PC-3 (cell line): ENCODE measurements at regions not wholly inside any gene's neighbourhood (a gene's known extent, or its start where the extent isn't known, plus 50 kb on each side); places are given as distances from the start of the nearest gene placed in this dataset.

Experiments
- ATAC-seq: fragments of 200-7000 bp; cut with Tn5 transposase; 2 replicates; pipeline ENCODE4 v1.9.1; 2020; ENCODE audit warnings: mild to moderate bottlenecking, moderate library complexity
- BruUV-seq: library from RNA; stranded (reverse); fragments of 400-500 nt; replicated peaks from 2 replicates; lab custom pipeline; 2021; lab: Mats Ljungman, UMichigan
- CTCF ChIA-PET: fragments of 300-600 bp; sonication (Branson Sonifier 250); formaldehyde crosslinking; loops from one replicate; lab custom pipeline; 2022; ENCODE audit warnings: antibody characterized with exemption; lab: Charles Lee
- POLR2A ChIA-PET: fragments of 300-600 bp; sonication (Branson Sonifier 250); formaldehyde crosslinking; loops from one replicate; lab custom pipeline; 2022; ENCODE audit warnings: antibody characterized with exemption; ENCODE audit not compliant: unreplicated experiment; lab: Charles Lee
- DNase-seq: peaks from one replicate; pipeline ENCODE4 v3.0.0-alpha.2; 2015
- H2AFZ ChIP-seq: fragments of 300-600 bp; sonication (generic); 2 replicates; pipeline ENCODE4 v1.6.0; 2016; ENCODE audit warnings: antibody characterized with exemption, low read length
- H3F3A ChIP-seq: fragments of 300-600 bp; sonication (generic); one replicate; pipeline ENCODE4 v1.6.0; 2017; ENCODE audit warnings: antibody characterized with exemption, low read length, control low read depth, mild to moderate bottlenecking; ENCODE audit not compliant: unreplicated experiment
- H3K27ac ChIP-seq: fragments of 300-600 bp; sonication (generic); 2 replicates; pipeline ENCODE4 v1.5.1; 2016; ENCODE audit warnings: mild to moderate bottlenecking, low read length
- H3K27me3 ChIP-seq: fragments of 300-600 bp; sonication (generic); 2 replicates; pipeline ENCODE4 v1.6.1; 2016; ENCODE audit warnings: low read length, mixed read lengths
- H3K36me3 ChIP-seq: fragments of 300-600 bp; sonication (generic); 2 replicates; pipeline ENCODE4 v1.6.1; 2016; ENCODE audit warnings: low read depth, mixed run types, low read length, mixed read lengths
- H3K4me1 ChIP-seq: fragments of 300-600 bp; sonication (generic); 2 replicates; pipeline ENCODE4 v1.5.1; 2016; ENCODE audit warnings: low read length; ENCODE audit not compliant: insufficient read depth
- H3K4me2 ChIP-seq: fragments of 300-600 bp; sonication (generic); 2 replicates; pipeline ENCODE4 v1.6.0; 2016; ENCODE audit warnings: low read length
- H3K4me3 ChIP-seq: fragments of 300-600 bp; sonication (generic); 2 replicates; pipeline ENCODE4 v1.5.1; 2016; ENCODE audit warnings: mild to moderate bottlenecking, low read length, mixed read lengths
- H3K79me2 ChIP-seq: fragments of 300-600 bp; sonication (generic); 2 replicates; pipeline ENCODE4 v1.6.1; 2017; ENCODE audit warnings: low read length, mixed read lengths
- H3K9ac ChIP-seq: fragments of 300-600 bp; sonication (generic); 2 replicates; pipeline ENCODE4 v1.6.0; 2016; ENCODE audit warnings: mild to moderate bottlenecking, low read length
- H3K9me2 ChIP-seq: fragments of 300-600 bp; sonication (generic); replicated peaks from 2 replicates; pipeline ENCODE4 v1.6.1; 2016; ENCODE audit warnings: mixed run types, low read length, mixed read lengths
- H3K9me3 ChIP-seq: fragments of 300-600 bp; sonication (generic); 2 replicates; pipeline ENCODE4 v1.6.1; 2016; ENCODE audit warnings: low read length, mixed read lengths
- H4K20me1 ChIP-seq: fragments of 300-600 bp; sonication (generic); 2 replicates; pipeline ENCODE4 v1.6.1; 2016; ENCODE audit warnings: low read length, mixed read lengths
- CTCF ChIP-seq: fragments of 300-600 bp; sonication (generic); conservative IDR thresholded peaks from 2 replicates; pipeline ENCODE4 v1.5.1; 2017; ENCODE audit warnings: antibody characterized with exemption, low read depth, mild to moderate bottlenecking, low read length
- EZH2 ChIP-seq: fragments of 300-600 bp; sonication (generic); IDR thresholded peaks from one replicate; pipeline ENCODE4 v1.6.1; 2017; ENCODE audit warnings: antibody characterized with exemption, mild to moderate bottlenecking, low read length; ENCODE audit not compliant: unreplicated experiment
- EZH2phosphoT487 ChIP-seq: fragments of 300-600 bp; sonication (generic); IDR thresholded peaks from 2 replicates; pipeline ENCODE4 v1.6.1; 2018; ENCODE audit warnings: mild to moderate bottlenecking, antibody characterized with exemption, low read length, borderline replicate concordance
- intact Hi-C: fragments of 100-400 bp; cut with micrococcal nuclease; formaldehyde crosslinking; loops from 2 replicates; pipeline ENCODE4 v1.9.0; 2023

- H3K9me3 ChIP-seq, result no peaks in the 10 kb centered on the region
- H3K9me2 ChIP-seq, result no peaks in the 10 kb centered on the region
- H3K36me3 ChIP-seq, result no peaks in the 10 kb centered on the region
- H4K20me1 ChIP-seq, result no peaks in the 10 kb centered on the region
- no peak for ATAC-seq
- H3K4me2 ChIP-seq, result no peak overlapping the region
- intact Hi-C loops, result no loop called here
- DNase-seq, result no peak
- H3F3A ChIP-seq, result no peaks in the 10 kb centered on the region
- H3K27me3 ChIP-seq, result peaks cover 15% of the 10 kb centered on the region; the same call in 1 of the 2 replicates
- no peaks in the 10 kb centered on the region for H3K4me1 ChIP-seq
- TF ChIP-seq EZH2 (no peak), EZH2phosphoT487 (no peak), CTCF (no peak)
- H3K27ac ChIP-seq, result no peak overlapping the region
- no TSS peak for BruUV-seq
- no peak overlapping the region for H2AFZ ChIP-seq
- POLR2A ChIA-PET, result no interaction called here
- H3K9ac ChIP-seq, result no peak overlapping the region
- CTCF ChIA-PET, result no interaction called here
- no peak overlapping the region for H3K4me3 ChIP-seq
- H3K79me2 ChIP-seq, result no peaks in the 10 kb centered on the region
Measured at GRCh38 chr5:135697959-135698345, 119.2 kb upstream of the CXCL14 start.

- Histone ChIP-seq H3K4me3 (no peak overlapping the region), H3K27me3 (peaks cover 20% of the 10 kb centered on the region), H2AFZ (no peak overlapping the region), H4K20me1 (no peaks in the 10 kb centered on the region), H3F3A (no peaks in the 10 kb centered on the region), H3K79me2 (no peaks in the 10 kb centered on the region), H3K9me3 (no peaks in the 10 kb centered on the region), H3K9ac (no peak overlapping the region), H3K9me2 (no peaks in the 10 kb centered on the region), H3K36me3 (no peaks in the 10 kb centered on the region), H3K4me2 (no peak overlapping the region), H3K4me1 (no peaks in the 10 kb centered on the region), H3K27ac (no peak overlapping the region)
- intact Hi-C loops, result no loop called here
- ChIA-PET POLR2A (no interaction called here), CTCF (no interaction called here)
- DNase-seq (no peak), ATAC-seq (no peak)
- no TSS peak for BruUV-seq
- no peak for TF ChIP-seq EZH2
- no peak for TF ChIP-seq CTCF
- no peak for TF ChIP-seq EZH2phosphoT487
Measured at GRCh38 chr5:135697251-135697958, 118.6 kb upstream of the CXCL14 start.

GRCh38 chr5:135696317-135696716 is 117.5 kb upstream of the CXCL14 start:
- Histone ChIP-seq H4K20me1 (no peaks in the 10 kb centered on the region), H3K9ac (no peak overlapping the region), H3K4me3 (no peak overlapping the region), H3K4me2 (no peak overlapping the region), H3K9me2 (no peaks in the 10 kb centered on the region), H3K27me3 (peaks cover 29% of the 10 kb centered on the region), H3K79me2 (no peaks in the 10 kb centered on the region), H3K9me3 (no peaks in the 10 kb centered on the region), H3K4me1 (no peaks in the 10 kb centered on the region), H3F3A (no peaks in the 10 kb centered on the region), H3K27ac (no peak overlapping the region), H2AFZ (no peak overlapping the region), H3K36me3 (no peaks in the 10 kb centered on the region)
- DNase-seq (no peak), ATAC-seq (no peak)
- no peak for TF ChIP-seq CTCF
- no TSS peak for BruUV-seq
- ChIA-PET CTCF (no interaction called here), POLR2A (no interaction called here)
- intact Hi-C loops, result no loop called here
